ENCODE measurements at regions not wholly inside any gene's neighbourhood (a gene's known extent, or its start where the extent isn't known, plus 50 kb on each side); places are given as distances from the start of the nearest gene placed in this dataset.
A peak's percentile ranks its signal among the peaks of the same experiment; 100 is the strongest.

DNA sequence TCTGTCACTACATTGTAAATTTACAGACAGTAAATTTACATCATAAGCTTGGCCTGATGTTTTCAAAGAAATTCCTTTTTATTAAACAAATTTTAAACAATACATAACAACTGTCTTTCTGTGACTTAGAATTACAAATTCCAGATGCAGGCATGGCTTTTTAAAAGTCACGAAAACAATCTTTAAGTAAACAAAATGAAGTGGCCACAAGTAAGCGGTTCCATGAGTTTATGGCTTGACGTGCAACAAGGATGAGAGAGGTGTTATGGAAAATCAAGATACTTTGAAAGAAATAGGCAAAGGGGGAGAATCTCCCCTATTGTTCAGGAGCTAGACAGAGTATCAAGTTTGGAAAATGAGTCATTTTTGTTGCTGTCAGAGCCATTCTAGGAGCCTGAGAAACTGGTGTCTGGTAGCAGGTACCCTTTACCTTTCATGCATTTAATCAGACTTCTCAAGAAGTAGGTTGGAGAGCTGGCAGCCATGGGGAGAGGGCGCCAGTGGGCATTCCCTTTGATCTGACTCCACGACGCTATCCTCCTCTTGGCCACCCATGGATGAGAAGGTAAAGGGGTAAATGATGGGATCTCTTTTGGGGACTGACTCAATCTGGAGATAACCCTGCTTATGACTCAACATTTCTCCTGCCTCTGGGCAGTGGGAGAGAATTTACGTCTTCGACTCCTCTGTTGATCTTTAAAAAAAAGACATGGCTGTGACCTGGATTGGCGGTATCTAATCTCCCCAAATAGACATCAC is 217.2 kb downstream of the SPRY1 start:
- intact Hi-C loops (cut with DNase I): no loop called here
- Histone ChIP-seq H3K4me1 (peaks cover 0 to 3% (median 0%) of the 10 kb centered on the region in 4 donors), H3K36me3 (no peaks in the 10 kb centered on the region), H3K27ac (no peak overlapping the region), H3K4me3 (no peak overlapping the region), H3K27me3 (no peaks in the 10 kb centered on the region), H3K9me3 (no peaks in the 10 kb centered on the region)
- 97% methylated on average over 6 of the region's 9 CpGs for WGBS (ENCODE audit: insufficient coverage, low coverage, low lambda C conversion rate, missing lambda C conversion rate)
- ATAC-seq: no peak
- TF ChIP-seq CTCF (IDR thresholded peaks at IDR 0.05): no peak
- no peak for TF ChIP-seq POLR2A (IDR thresholded peaks at IDR 0.05)
- DNase-seq: no peak

GRCh38 chr4:123615901-123616300 is 219.3 kb downstream of the SPRY1 start:
- DNase-seq: no peak
- intact Hi-C loops (cut with DNase I): no loop called here
- Histone ChIP-seq H3K9me3 (no peaks in the 10 kb centered on the region), H3K4me1 (peaks cover 0 to 18% (median 7%) of the 10 kb centered on the region in 4 donors), H3K4me3 (no peak overlapping the region), H3K27ac (no peak overlapping the region), H3K27me3 (no peaks in the 10 kb centered on the region), H3K36me3 (no peaks in the 10 kb centered on the region)
- TF ChIP-seq POLR2A (IDR thresholded peaks at IDR 0.05): no peak
- no peak for TF ChIP-seq CTCF (IDR thresholded peaks at IDR 0.05)
- 96% methylated on average over 2 of the region's 2 CpGs for WGBS (ENCODE audit: insufficient coverage, low coverage, low lambda C conversion rate, missing lambda C conversion rate)
- ATAC-seq: no peak

GRCh38 chr4:123616951-123617461 is 220.4 kb downstream of the SPRY1 start:
- H3K36me3 ChIP-seq: no peaks in the 10 kb centered on the region
- no peaks in the 10 kb centered on the region for H3K9me3 ChIP-seq
- intact Hi-C loops (cut with DNase I): no loop called here
- no peak overlapping the region for H3K4me3 ChIP-seq
- no peaks in the 10 kb centered on the region for H3K27me3 ChIP-seq
- DNase-seq (peak in 2 of 3 donors; percentile 45 to 61), ATAC-seq (peak; percentile 79 to 83 (median 81))
- peaks cover 0 to 18% (median 7%) of the 10 kb centered on the region in 4 donors for H3K4me1 ChIP-seq
- TF ChIP-seq POLR2A (IDR thresholded peaks at IDR 0.05): no peak
- no peak for TF ChIP-seq CTCF (IDR thresholded peaks at IDR 0.05)
- H3K27ac ChIP-seq: no peak overlapping the region
- WGBS (ENCODE audit: insufficient coverage, low coverage, low lambda C conversion rate, missing lambda C conversion rate): 52% methylated on average over 6 of the region's 6 CpGs

DNA sequence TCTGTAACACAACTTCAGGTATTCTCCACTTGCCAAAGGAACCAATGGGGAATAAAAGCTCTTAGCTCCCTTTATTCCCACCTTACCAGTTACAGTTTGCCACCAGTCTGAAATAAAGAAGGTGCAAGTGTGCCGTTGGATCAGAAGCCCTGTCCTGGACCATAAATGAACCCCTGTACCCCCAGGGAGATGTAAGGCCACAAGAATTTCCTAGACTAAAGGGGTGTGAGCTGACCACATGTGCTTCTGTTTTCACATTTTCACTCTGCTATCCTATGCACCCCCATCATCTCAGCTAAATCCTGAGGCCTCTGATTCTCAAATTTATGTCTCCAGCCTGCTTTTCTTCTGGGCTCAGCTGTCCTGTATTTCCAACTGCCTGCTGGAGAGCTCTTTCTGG is 221.2 kb downstream of the SPRY1 start:
- no CpG with 5 or more reads among the region's 1 CpG for WGBS (ENCODE audit: insufficient coverage, low coverage, low lambda C conversion rate, missing lambda C conversion rate)
- no peaks in the 10 kb centered on the region for H3K9me3 ChIP-seq

More for the DNA sequence above, 221.2 kb downstream of the SPRY1 start:
- ATAC-seq (no peak), DNase-seq (no peak)
- Histone ChIP-seq H3K4me3 (no peak overlapping the region), H3K27me3 (no peaks in the 10 kb centered on the region), H3K27ac (no peak overlapping the region), H3K4me1 (peaks cover 0 to 18% (median 7%) of the 10 kb centered on the region in 4 donors), H3K36me3 (no peaks in the 10 kb centered on the region)
- intact Hi-C loops (cut with DNase I): no loop called here
- TF ChIP-seq CTCF (IDR thresholded peaks at IDR 0.05) (no peak), POLR2A (IDR thresholded peaks at IDR 0.05) (no peak)
